ENCODE measurements at regions not wholly inside any gene's neighbourhood (a gene's known extent, or its start where the extent isn't known, plus 50 kb on each side); places are given as distances from the start of the nearest gene placed in this dataset.

- TF ChIP-seq CTCF (conservative IDR thresholded peaks at IDR 0.05; ENCODE audit: low read length) (no peak), EZH2phosphoT487 (IDR thresholded peaks at IDR 0.05; ENCODE audit: borderline replicate concordance) (no peak)
These were observed 121.3 kb upstream of the PJA1 start for GRCh38 chrX:69286565-69286906.

Measured in Loucy (cell line).